Caco-2 (cell line): ENCODE measurements at regions not wholly inside any gene's neighbourhood (a gene's known extent, or its start where the extent isn't known, plus 50 kb on each side); places are given as distances from the start of the nearest gene placed in this dataset.

Experiments
- BruUV-seq: library from RNA; stranded (reverse); fragments of 400-500 nt; replicated peaks from 2 replicates; lab custom pipeline; 2021; lab: Mats Ljungman, UMichigan
- CTCF ChIA-PET: fragments of 300-600 bp; sonication (Branson Sonifier 250); formaldehyde crosslinking; loops from one replicate; lab custom pipeline; 2022; ENCODE audit warnings: antibody characterized with exemption; lab: Charles Lee
- POLR2A ChIA-PET: fragments of 300-600 bp; sonication (Branson Sonifier 250); formaldehyde crosslinking; loops from one replicate; lab custom pipeline; 2022; ENCODE audit warnings: antibody characterized with exemption; lab: Charles Lee
- DNase-seq, 2 experiments: peaks; one replicate each; pipeline versions ENCODE4 v3.0.0 to v3.0.0-alpha.2; 2020 to 2022
- H3K27me3 ChIP-seq: replicated peaks from 2 replicates; pipeline ENCODE4 v1.6.0; 2011; ENCODE audit warnings: low read length; ENCODE audit not compliant: control insufficient read depth, insufficient read depth
- H3K36me3 ChIP-seq: 2 replicates; pipeline ENCODE4 v1.5.1; 2011; ENCODE audit warnings: low read length; ENCODE audit not compliant: control insufficient read depth, insufficient read depth
- H3K4me1 ChIP-seq: fragments of 250-450 bp; sonication (Bioruptor Pico); 2 replicates; pipeline ENCODE4 v1.5.1; 2020; ENCODE audit warnings: mild to moderate bottlenecking
- H3K4me3 ChIP-seq: 2 replicates; pipeline ENCODE4 v1.5.1; 2011; ENCODE audit warnings: low read depth, mild to moderate bottlenecking, control low read depth, low read length
- H3K9me3 ChIP-seq: fragments of 250-450 bp; sonication (Bioruptor Pico); 2 replicates; pipeline ENCODE4 v1.5.1; 2020; ENCODE audit warnings: mild to moderate bottlenecking, moderate library complexity
- H3K27ac Mint-ChIP-seq: one replicate; pipeline ENCODE4 v1.8.0; 2022; ENCODE audit warnings: mixed read lengths; ENCODE audit not compliant: unreplicated experiment
- H3K27me3 Mint-ChIP-seq: one replicate; pipeline ENCODE4 v1.8.0; 2022; ENCODE audit warnings: mixed read lengths; ENCODE audit not compliant: insufficient read depth, unreplicated experiment
- H3K36me3 Mint-ChIP-seq: one replicate; pipeline ENCODE4 v1.8.0; 2022; ENCODE audit warnings: mild to moderate bottlenecking, mixed read lengths; ENCODE audit not compliant: insufficient read depth, unreplicated experiment
- H3K4me1 Mint-ChIP-seq: one replicate; pipeline ENCODE4 v1.8.0; 2022; ENCODE audit warnings: low read depth, mixed read lengths; ENCODE audit not compliant: unreplicated experiment
- H3K4me3 Mint-ChIP-seq: one replicate; pipeline ENCODE4 v1.8.0; 2022; ENCODE audit warnings: mild to moderate bottlenecking, moderate library complexity, mixed read lengths; ENCODE audit not compliant: unreplicated experiment
- H3K9me3 Mint-ChIP-seq: one replicate; pipeline ENCODE4 v1.8.0; 2022; ENCODE audit warnings: mixed read lengths; ENCODE audit not compliant: unreplicated experiment
- CTCF ChIP-seq, 2 experiments: fragments of 200-600 bp in 1 of 2; IDR thresholded peaks; 1 replicate in 1 of 2; 2 replicates in 1 of 2; pipeline versions ENCODE4 v1.5.1 to v1.8.0; 2011 to 2022; ENCODE audit warnings: antibody characterized with exemption in 1 of 2, control low read depth in 1 of 2, inconsistent platforms in 1 of 2, low read depth in 1 of 2, low read length in 1 of 2, mild to moderate bottlenecking in 1 of 2, moderate library complexity in 1 of 2; ENCODE audit not compliant: insufficient read depth in 1 of 2, severe bottlenecking in 1 of 2, unreplicated experiment in 1 of 2
- intact Hi-C: fragments of 100-400 bp; cut with micrococcal nuclease; formaldehyde crosslinking; loops from one replicate; pipeline ENCODE4 v1.10.0; 2022; ENCODE audit not compliant: unreplicated experiment

- BruUV-seq = no TSS peak
- DNase-seq = no peak
- no peaks in the 10 kb centered on the region for H3K4me1 ChIP-seq
- no peak overlapping the region for H3K4me3 ChIP-seq
- Mint-ChIP-seq H3K4me3 (no peak overlapping the region), H3K27ac (no peak overlapping the region), H3K27me3 (no peaks in the 10 kb centered on the region), H3K36me3 (no peaks in the 10 kb centered on the region), H3K4me1 (no peaks in the 10 kb centered on the region), H3K9me3 (no peaks in the 10 kb centered on the region)
- peaks cover 2% of the 10 kb centered on the region for H3K27me3 ChIP-seq
- H3K9me3 ChIP-seq = no peaks in the 10 kb centered on the region
- CTCF ChIA-PET = interaction anchor here (0.7 kb wide), 1 partner anchor 27 kb away, joined by 3 read pairs; no protein-coding TSS in a partner anchor
- TF ChIP-seq CTCF (IDR thresholded peaks at IDR 0.05; ENCODE audit: insufficient read depth in 1 of 2, low read depth in 1 of 2, low read length in 1 of 2, severe bottlenecking in 1 of 2, unreplicated experiment in 1 of 2) = no peak
- intact Hi-C loops = loop anchor here (10.0 kb wide), 1 partner anchor 198 kb away; no protein-coding TSS in a partner anchor
- no peaks in the 10 kb centered on the region for H3K36me3 ChIP-seq
- POLR2A ChIA-PET = no interaction called here
Measured at GRCh38 chr2:220882507-220882906, 689.6 kb downstream of the EPHA4 start.

- no peak for DNase-seq
- CTCF ChIA-PET = no interaction called here
- POLR2A ChIA-PET = no interaction called here
- Mint-ChIP-seq H3K27me3 (no peaks in the 10 kb centered on the region), H3K27ac (no peak overlapping the region), H3K9me3 (peaks cover 2% of the 10 kb centered on the region), H3K4me1 (no peaks in the 10 kb centered on the region), H3K36me3 (no peaks in the 10 kb centered on the region), H3K4me3 (no peak overlapping the region)
- Histone ChIP-seq H3K36me3 (no peaks in the 10 kb centered on the region), H3K27me3 (no peaks in the 10 kb centered on the region), H3K9me3 (no peaks in the 10 kb centered on the region), H3K4me1 (no peaks in the 10 kb centered on the region), H3K4me3 (no peak overlapping the region)
- TF ChIP-seq CTCF (IDR thresholded peaks at IDR 0.05; ENCODE audit: insufficient read depth in 1 of 2, low read depth in 1 of 2, low read length in 1 of 2, severe bottlenecking in 1 of 2, unreplicated experiment in 1 of 2) = no peak
- no TSS peak for BruUV-seq
- intact Hi-C loops = loop anchor here (10.0 kb wide), 1 partner anchor 201 kb away; no protein-coding TSS in a partner anchor
Measured at GRCh38 chr2:220885593-220885992, 686.5 kb downstream of the EPHA4 start.

DNA sequence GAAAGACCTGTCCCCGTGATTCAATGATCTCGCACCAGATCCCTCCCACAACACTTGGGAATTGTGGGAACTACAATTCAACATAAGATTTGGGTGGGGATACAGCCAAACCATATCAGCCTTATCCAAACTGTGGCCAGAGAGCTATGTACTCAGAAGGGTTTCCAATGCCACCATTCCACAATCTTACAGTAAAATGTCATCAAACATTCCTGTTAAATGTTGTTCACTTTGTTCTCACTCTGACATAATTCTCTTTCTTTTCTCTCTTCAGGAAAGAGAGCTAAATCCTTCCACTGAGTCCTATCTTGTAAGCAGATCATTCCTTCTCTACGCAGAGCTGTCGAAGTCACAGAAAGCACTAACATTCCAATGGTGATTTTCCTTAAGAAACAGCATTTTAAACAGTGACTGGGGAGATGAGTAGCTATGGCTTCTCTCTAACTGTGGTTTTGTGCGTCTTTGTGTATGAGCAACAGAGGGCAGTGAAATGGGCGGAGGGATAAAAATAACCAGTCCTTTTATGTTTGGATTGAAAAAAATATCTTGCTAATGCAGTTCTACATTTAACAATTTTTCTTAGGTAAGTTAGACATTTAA lies 684.7 kb downstream of the EPHA4 start:
- H3K36me3 Mint-ChIP-seq = no peaks in the 10 kb centered on the region

More for the DNA sequence above, 684.7 kb downstream of the EPHA4 start:
- Mint-ChIP-seq H3K27ac (no peak overlapping the region), H3K4me1 (peaks cover 4% of the 10 kb centered on the region), H3K27me3 (no peaks in the 10 kb centered on the region), H3K4me3 (no peak overlapping the region), H3K9me3 (peaks cover 10% of the 10 kb centered on the region)
- no peaks in the 10 kb centered on the region for H3K27me3 ChIP-seq
- ChIA-PET CTCF (no interaction called here), POLR2A (no interaction called here)
- BruUV-seq = no TSS peak
- intact Hi-C loops = loop anchor here (10.0 kb wide), 1 partner anchor 203 kb away; no protein-coding TSS in a partner anchor
- no peaks in the 10 kb centered on the region for H3K4me1 ChIP-seq
- no peak for DNase-seq
- no peak for TF ChIP-seq CTCF (IDR thresholded peaks at IDR 0.05; ENCODE audit: insufficient read depth in 1 of 2, low read depth in 1 of 2, low read length in 1 of 2, severe bottlenecking in 1 of 2, unreplicated experiment in 1 of 2)
- H3K4me3 ChIP-seq = no peak overlapping the region
- H3K9me3 ChIP-seq = no peaks in the 10 kb centered on the region
- H3K36me3 ChIP-seq = no peaks in the 10 kb centered on the region
